ENCODE measurements at regions not wholly inside any gene's neighbourhood (a gene's known extent, or its start where the extent isn't known, plus 50 kb on each side); places are given as distances from the start of the nearest gene placed in this dataset.

DNA sequence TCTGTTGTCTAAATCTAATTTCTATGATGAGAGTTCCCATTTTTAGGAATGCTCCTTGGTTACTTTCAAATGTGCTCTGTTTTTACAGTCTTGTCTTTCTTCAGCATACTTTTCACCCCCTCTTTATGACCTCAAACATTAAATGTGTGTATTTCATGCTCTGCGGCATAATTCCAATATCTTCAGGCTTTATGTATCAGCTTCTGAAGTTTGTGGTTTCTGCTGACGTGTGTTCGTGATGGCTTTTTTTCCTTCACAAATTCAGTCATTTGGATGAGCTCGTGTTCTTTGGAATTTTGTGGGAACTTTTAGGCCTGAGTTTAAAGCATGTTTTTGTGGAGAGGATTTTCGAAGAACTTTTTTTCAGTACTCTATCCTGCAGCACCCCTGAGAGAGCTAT, 97.7 kb upstream of the CHRNA7 start:
- no peak for TF ChIP-seq CTCF (conservative IDR thresholded peaks at IDR 0.05; ENCODE audit: low read depth, low read length)
- no peak overlapping the region for H3K4me3 ChIP-seq (ENCODE audit: low read depth, low read length)
- no peak for DNase-seq (ENCODE audit: low read depth)

DNA sequence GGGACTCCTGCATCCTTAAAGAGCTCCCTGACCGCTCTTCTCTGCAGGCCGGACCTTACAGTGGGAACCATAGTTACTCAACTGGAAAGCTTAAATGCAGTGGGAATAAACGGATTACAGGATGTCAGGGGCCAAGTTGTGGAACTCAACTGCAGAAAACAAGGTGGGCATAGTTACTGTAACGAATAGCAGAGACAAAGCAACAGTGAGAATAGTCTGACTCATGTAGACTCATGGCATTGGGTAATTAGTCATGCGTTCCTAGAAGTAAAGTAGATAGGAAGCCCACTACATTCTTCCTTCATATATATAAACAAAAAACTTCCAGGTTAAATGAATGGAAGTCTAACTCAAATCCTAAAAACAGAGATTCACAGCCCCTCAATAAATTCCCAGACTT, 95.5 kb upstream of the CHRNA7 start:
- H3K4me3 ChIP-seq (ENCODE audit: low read depth, low read length), result no peak overlapping the region
- no peak for DNase-seq (ENCODE audit: low read depth)
- no peak for TF ChIP-seq CTCF (conservative IDR thresholded peaks at IDR 0.05; ENCODE audit: low read depth, low read length)

DNA sequence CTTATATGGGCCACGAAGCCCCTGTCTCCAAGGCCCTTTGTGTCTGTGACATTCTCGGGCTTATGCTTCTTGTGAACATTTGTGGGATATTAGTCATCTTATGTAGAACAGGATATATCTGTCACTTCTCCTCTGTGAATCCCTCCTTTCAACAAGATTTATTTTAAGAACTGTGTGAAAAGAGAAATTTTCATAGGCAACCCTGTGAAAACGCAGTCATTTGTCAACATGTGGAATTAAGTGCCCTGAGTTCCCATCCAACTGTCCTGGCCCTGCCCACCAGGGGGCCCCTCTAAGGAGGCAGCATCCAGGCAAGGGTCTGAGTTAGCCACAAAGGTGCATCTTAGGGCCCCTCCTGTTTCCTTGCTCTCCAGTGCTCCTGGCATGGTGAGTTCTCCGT, 76.8 kb upstream of the CHRNA7 start:
- no peak overlapping the region for H3K4me3 ChIP-seq (ENCODE audit: low read depth, low read length)
- DNase-seq (ENCODE audit: low read depth), result no peak
- no peak for TF ChIP-seq CTCF (conservative IDR thresholded peaks at IDR 0.05; ENCODE audit: low read depth, low read length)

DNA sequence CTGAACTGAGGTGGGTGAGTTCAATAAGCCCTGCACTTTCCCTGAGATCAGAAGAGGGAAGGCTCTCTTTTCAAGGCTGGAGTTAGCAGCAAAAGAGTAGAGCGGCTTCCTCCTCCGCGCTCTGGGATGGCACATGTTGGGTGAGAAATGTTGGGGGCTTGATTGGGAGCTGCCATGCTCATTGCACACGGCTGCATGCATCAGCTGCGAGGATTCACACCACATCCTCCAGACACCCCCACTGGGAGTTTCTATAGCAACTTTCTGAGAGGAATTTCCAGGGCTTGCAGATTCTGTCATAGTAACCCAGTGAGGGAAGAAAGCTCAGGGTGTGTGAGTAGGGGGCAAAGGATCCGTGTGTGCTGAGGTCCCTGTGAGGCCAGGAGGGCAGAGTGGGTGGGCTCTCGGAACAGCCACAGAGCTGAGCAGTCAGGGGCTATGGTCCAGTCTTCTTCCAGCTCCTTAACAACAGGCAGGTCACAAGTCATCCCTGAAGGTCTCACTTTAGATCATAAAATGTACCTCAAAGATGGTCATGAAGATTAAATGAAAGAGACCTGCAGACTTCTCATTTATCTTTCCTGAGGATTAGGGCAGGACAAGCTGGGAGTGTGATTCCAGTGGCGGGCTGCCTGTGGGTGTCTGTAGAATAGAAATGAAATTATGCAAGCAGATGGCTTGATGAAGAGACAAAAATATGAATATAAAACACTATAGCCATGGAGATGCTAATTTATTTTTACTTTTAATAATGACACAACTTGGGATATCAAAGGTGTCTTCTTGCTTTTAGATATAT, 75.7 kb upstream of the CHRNA7 start:
- no peak for TF ChIP-seq CTCF (conservative IDR thresholded peaks at IDR 0.05; ENCODE audit: low read depth, low read length)
- no peak overlapping the region for H3K4me3 ChIP-seq (ENCODE audit: low read depth, low read length)
- DNase-seq (ENCODE audit: low read depth), result no peak

GRCh38 chr15:31955734-31956133, 74.6 kb upstream of the CHRNA7 start:
- TF ChIP-seq CTCF (conservative IDR thresholded peaks at IDR 0.05; ENCODE audit: low read depth, low read length), result no peak
- DNase-seq (ENCODE audit: low read depth), result no peak
- H3K4me3 ChIP-seq (ENCODE audit: low read depth, low read length), result no peak overlapping the region

DNA sequence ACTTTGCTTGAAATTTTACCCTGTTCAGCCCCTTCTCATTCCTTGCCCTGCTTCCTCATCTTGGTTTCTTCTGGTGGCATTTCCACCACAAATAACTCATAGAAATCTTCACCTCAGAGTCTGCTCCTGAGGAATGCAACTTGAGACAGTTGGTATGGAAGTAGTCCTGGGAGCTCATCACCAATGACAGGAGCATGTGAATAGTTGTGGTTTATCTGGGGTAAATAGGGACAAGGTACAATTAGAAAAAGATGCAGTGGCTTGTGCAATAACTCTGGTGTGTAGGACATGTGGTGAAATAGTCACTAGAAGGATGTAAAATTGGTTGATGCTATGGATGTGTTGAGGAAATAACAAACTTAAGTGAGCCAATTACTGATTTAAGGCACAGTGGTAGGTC, 72.7 kb upstream of the CHRNA7 start:
- no peak for TF ChIP-seq CTCF (conservative IDR thresholded peaks at IDR 0.05; ENCODE audit: low read depth, low read length)
- H3K4me3 ChIP-seq (ENCODE audit: low read depth, low read length), result no peak overlapping the region
- DNase-seq (ENCODE audit: low read depth), result no peak
